ENCODE measurements at regions not wholly inside any gene's neighbourhood (a gene's known extent, or its start where the extent isn't known, plus 50 kb on each side); places are given as distances from the start of the nearest gene placed in this dataset.
A peak's percentile ranks its signal among the peaks of the same experiment; 100 is the strongest.

DNA sequence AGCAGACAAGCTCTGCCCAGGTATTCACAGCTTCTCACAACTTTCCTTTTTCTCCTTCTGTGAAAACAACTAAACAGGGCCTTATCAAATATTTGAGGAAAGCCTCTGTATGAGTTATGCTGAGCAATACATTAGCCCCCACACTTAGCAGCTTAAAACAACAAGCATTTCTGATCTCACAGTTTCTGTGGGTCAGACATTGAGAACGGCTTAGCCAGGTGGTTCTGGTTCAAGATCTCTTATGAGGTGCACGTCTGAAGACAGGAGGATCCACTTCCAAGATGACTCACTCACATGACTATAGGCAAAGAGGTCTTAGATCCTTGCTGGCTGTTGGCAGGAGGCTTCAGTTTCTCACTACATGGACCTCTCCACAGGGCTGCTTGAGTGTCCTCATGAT is 181.4 kb upstream of the WSCD1 start:
- no peak for DNase-seq (ENCODE audit: extremely low spot score in 2 of 2)
- H3K9me3 ChIP-seq: no peaks in the 10 kb centered on the region
- no peak overlapping the region for H3K27ac ChIP-seq
- intact Hi-C loops (cut with DNase I): no loop called here
- H3K27me3 ChIP-seq: no peaks in the 10 kb centered on the region
- TF ChIP-seq CTCF (IDR thresholded peaks at IDR 0.05) (no peak), POLR2AphosphoS5 (IDR thresholded peaks at IDR 0.05; ENCODE audit: insufficient read depth in 1 of 2, low read depth in 1 of 2) (no peak), POLR2A (IDR thresholded peaks at IDR 0.05) (no peak)
- no peaks in the 10 kb centered on the region for H3K36me3 ChIP-seq
- no peaks in the 10 kb centered on the region for H3K4me1 ChIP-seq
- H3K4me3 ChIP-seq: no peak overlapping the region

DNA sequence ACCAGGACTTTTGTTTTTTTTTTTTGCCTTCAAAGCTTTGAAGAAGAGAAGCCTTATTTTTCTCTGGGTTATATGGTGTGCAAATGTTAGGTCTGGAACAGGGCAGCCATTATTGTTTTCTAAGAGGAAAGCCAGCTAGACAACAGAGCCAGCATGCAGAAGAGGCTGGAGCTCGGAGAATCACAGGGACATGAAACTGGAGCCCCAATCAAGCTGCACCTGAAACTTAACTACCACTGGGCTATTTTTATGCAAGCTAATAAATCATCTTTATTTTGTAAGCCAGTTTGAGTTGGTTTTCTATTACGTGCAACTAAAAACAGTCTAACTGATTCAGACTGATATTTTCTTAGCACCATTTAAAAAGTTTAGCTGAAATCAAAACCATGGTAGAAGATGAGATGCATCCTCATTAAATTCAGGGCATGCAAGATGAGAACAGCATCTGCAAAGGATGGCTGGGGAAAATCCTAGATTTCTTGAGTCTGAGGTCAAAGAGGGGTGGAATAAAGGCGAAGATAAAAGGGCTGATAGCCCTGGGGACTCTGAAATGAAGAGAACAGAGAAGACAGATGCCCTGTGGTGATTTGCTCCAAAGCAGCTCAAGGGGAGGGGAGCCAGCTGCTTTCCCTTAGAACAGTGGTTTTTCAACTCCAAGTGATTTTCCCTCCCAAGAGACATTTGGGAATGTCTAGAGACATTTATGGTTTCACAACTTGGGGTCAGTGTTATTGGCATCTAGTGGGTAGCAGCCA is 177.1 kb upstream of the WSCD1 start:
- H3K36me3 ChIP-seq: no peaks in the 10 kb centered on the region
- intact Hi-C loops (cut with DNase I): no loop called here
- no peaks in the 10 kb centered on the region for H3K4me1 ChIP-seq
- no peak overlapping the region for H3K4me3 ChIP-seq
- TF ChIP-seq CTCF (IDR thresholded peaks at IDR 0.05) (no peak), POLR2AphosphoS5 (IDR thresholded peaks at IDR 0.05; ENCODE audit: insufficient read depth in 1 of 2, low read depth in 1 of 2) (no peak), POLR2A (IDR thresholded peaks at IDR 0.05) (no peak)
- no peaks in the 10 kb centered on the region for H3K27me3 ChIP-seq
- peak in 1 of 2 donors; percentile 49 for DNase-seq (ENCODE audit: extremely low spot score in 2 of 2)
- H3K9me3 ChIP-seq: no peaks in the 10 kb centered on the region
- H3K27ac ChIP-seq: no peak overlapping the region

DNA sequence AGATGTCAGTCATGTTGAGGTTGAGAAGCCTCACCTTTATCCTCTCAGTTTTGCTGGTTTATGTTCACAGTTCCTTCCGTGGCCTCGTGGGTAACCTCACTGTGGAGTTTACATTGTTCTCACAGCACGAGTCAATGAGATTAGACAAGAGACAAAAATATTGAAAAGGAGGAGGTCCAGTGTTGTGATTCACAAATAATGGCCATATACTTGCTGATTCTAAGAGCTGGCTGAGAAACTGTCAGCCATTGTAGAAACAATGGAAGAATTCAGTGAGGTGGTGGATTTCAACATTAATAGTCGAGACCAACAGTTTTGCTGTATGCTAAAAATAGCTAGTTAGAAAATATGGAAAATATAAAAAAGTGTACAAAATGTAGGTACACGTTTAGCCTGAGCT is 176.4 kb upstream of the WSCD1 start:
- H3K9me3 ChIP-seq: no peaks in the 10 kb centered on the region
- H3K27me3 ChIP-seq: no peaks in the 10 kb centered on the region
- H3K36me3 ChIP-seq: no peaks in the 10 kb centered on the region
- no peak overlapping the region for H3K4me3 ChIP-seq
- no peak for DNase-seq (ENCODE audit: extremely low spot score in 2 of 2)
- TF ChIP-seq POLR2AphosphoS5 (IDR thresholded peaks at IDR 0.05; ENCODE audit: insufficient read depth in 1 of 2, low read depth in 1 of 2) (no peak), CTCF (IDR thresholded peaks at IDR 0.05) (no peak), POLR2A (IDR thresholded peaks at IDR 0.05) (no peak)
- H3K27ac ChIP-seq: no peak overlapping the region
- intact Hi-C loops (cut with DNase I): no loop called here
- H3K4me1 ChIP-seq: no peaks in the 10 kb centered on the region

- Histone ChIP-seq H3K9me3 (no peaks in the 10 kb centered on the region), H3K27me3 (no peaks in the 10 kb centered on the region), H3K4me1 (no peaks in the 10 kb centered on the region), H3K4me3 (no peak overlapping the region), H3K27ac (no peak overlapping the region), H3K36me3 (no peaks in the 10 kb centered on the region)
- peak in 1 of 2 donors; percentile 43 for DNase-seq (ENCODE audit: extremely low spot score in 2 of 2)
- TF ChIP-seq POLR2A (IDR thresholded peaks at IDR 0.05) (no peak), POLR2AphosphoS5 (IDR thresholded peaks at IDR 0.05; ENCODE audit: insufficient read depth in 1 of 2, low read depth in 1 of 2) (no peak), CTCF (IDR thresholded peaks at IDR 0.05) (no peak)
- intact Hi-C loops (cut with DNase I): no loop called here
Observed at GRCh38 chr17:5895276-5895675, 174.9 kb upstream of the WSCD1 start.

DNA sequence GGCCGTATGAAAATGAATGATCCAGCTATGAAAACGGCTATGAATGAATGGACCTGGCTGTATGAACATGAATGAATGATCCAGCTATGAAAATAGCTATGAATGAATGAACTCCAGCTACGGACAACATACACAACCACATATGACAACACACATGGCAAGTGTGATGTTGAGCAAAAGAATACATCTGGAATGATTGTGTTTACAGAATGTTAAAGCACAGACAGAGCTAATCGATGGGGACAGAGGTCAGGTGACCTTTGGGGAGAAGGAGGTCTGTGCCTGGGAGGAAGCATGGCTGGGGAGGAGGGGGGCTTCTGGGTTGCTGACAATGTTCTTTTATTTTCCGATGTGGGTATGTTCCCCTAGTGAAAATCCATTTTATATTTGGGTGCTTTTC is 174.0 kb upstream of the WSCD1 start:
- Histone ChIP-seq H3K4me1 (no peaks in the 10 kb centered on the region), H3K36me3 (no peaks in the 10 kb centered on the region), H3K9me3 (no peaks in the 10 kb centered on the region), H3K4me3 (no peak overlapping the region), H3K27ac (no peak overlapping the region), H3K27me3 (no peaks in the 10 kb centered on the region)
- DNase-seq (ENCODE audit: extremely low spot score in 2 of 2): peak in 1 of 2 donors; percentile 34
- intact Hi-C loops (cut with DNase I): no loop called here
- TF ChIP-seq POLR2A (IDR thresholded peaks at IDR 0.05) (no peak), CTCF (IDR thresholded peaks at IDR 0.05) (no peak), POLR2AphosphoS5 (IDR thresholded peaks at IDR 0.05; ENCODE audit: insufficient read depth in 1 of 2, low read depth in 1 of 2) (no peak)
